HT-29 (cell line): ENCODE measurements at regions not wholly inside any gene's neighbourhood (a gene's known extent, or its start where the extent isn't known, plus 50 kb on each side); places are given as distances from the start of the nearest gene placed in this dataset.

Experiments
- DNase-seq: peaks from one replicate; pipeline ENCODE4 v3.0.0-alpha.2; 2015; ENCODE audit warnings: low spot score

- no peak for DNase-seq
Observed at GRCh38 chr12:92582475-92582874, 120.3 kb upstream of the PLEKHG7 start.

GRCh38 chr12:92581604-92582003 is 121.2 kb upstream of the PLEKHG7 start:
- DNase-seq, result no peak

- no peak for DNase-seq
Observed at GRCh38 chr12:92574911-92575570, 127.7 kb upstream of the PLEKHG7 start.

GRCh38 chr12:92574051-92574783 is 128.6 kb upstream of the PLEKHG7 start:
- DNase-seq, result peak; percentile 33

- peak; percentile 32 for DNase-seq
Observed at GRCh38 chr12:92573104-92573503, 129.7 kb upstream of the PLEKHG7 start.

GRCh38 chr12:92571844-92572543 is 130.8 kb upstream of the PLEKHG7 start:
- DNase-seq, result no peak

GRCh38 chr12:92571169-92571568 is 131.6 kb upstream of the PLEKHG7 start:
- DNase-seq, result no peak

- peak; percentile 95 for DNase-seq
Observed at GRCh38 chr12:92570056-92570753, 132.6 kb upstream of the PLEKHG7 start.

- DNase-seq, result no peak
Observed at GRCh38 chr12:92568691-92569090, 134.1 kb upstream of the PLEKHG7 start.

- no peak for DNase-seq
Observed at GRCh38 chr12:92566448-92567019, 136.3 kb upstream of the PLEKHG7 start.

- no peak for DNase-seq
Observed at GRCh38 chr12:92563819-92564218, 139.0 kb upstream of the PLEKHG7 start.

GRCh38 chr12:92562063-92562734 is 140.6 kb upstream of the PLEKHG7 start:
- no peak for DNase-seq

GRCh38 chr12:92561543-92561899 is 141.3 kb upstream of the PLEKHG7 start:
- DNase-seq, result no peak

GRCh38 chr12:92560713-92561542 is 141.9 kb upstream of the PLEKHG7 start:
- DNase-seq, result no peak

GRCh38 chr12:92558806-92559205 is 144.0 kb upstream of the PLEKHG7 start:
- DNase-seq, result no peak

GRCh38 chr12:92558215-92558773 is 144.5 kb upstream of the PLEKHG7 start:
- DNase-seq, result no peak

GRCh38 chr12:92557422-92557724 is 145.4 kb upstream of the PLEKHG7 start:
- DNase-seq, result no peak

- no peak for DNase-seq
Observed at GRCh38 chr12:92556637-92557421, 146.0 kb upstream of the PLEKHG7 start.

- no peak for DNase-seq
Observed at GRCh38 chr12:92556141-92556540, 146.6 kb upstream of the PLEKHG7 start.
